HUES48 (cell line): ENCODE measurements at regions not wholly inside any gene's neighbourhood (a gene's known extent, or its start where the extent isn't known, plus 50 kb on each side); places are given as distances from the start of the nearest gene placed in this dataset.

ENCODE experiments used
- H3K27ac ChIP-seq: one replicate; pipeline ENCODE4 v1.7.0; 2013; ENCODE audit warnings: low read depth, low read length, inconsistent platforms
- H3K27me3 ChIP-seq: 2 replicates; pipeline ENCODE4 v1.6.1; 2013; ENCODE audit warnings: mild to moderate bottlenecking, low read length; ENCODE audit not compliant: control insufficient read depth, insufficient read depth
- H3K36me3 ChIP-seq: 2 replicates; pipeline ENCODE4 v1.6.1; 2013; ENCODE audit warnings: low read length; ENCODE audit not compliant: control insufficient read depth, insufficient read depth
- H3K4me1 ChIP-seq: 2 replicates; pipeline ENCODE4 v1.6.1; 2013; ENCODE audit warnings: mild to moderate bottlenecking, low read length; ENCODE audit not compliant: control insufficient read depth, insufficient read depth
- H3K4me3 ChIP-seq: 2 replicates; pipeline ENCODE4 v1.5.1; 2013; ENCODE audit warnings: mild to moderate bottlenecking, low read depth, low read length
- H3K9ac ChIP-seq: 2 replicates; pipeline ENCODE4 v1.6.1; 2013; ENCODE audit warnings: mild to moderate bottlenecking, low read depth, low read length, moderate library complexity
- H3K9me3 ChIP-seq: 2 replicates; pipeline ENCODE4 v1.6.1; 2013; ENCODE audit warnings: low read length; ENCODE audit not compliant: control insufficient read depth, insufficient read depth

- H3K27me3 ChIP-seq = no peaks in the 10 kb centered on the region
- 0 out of 2 replicates have a peak, but pooled peaks cover 6% of the 10 kb centered on the region for H3K4me1 ChIP-seq
- H3K36me3 ChIP-seq = no peaks in the 10 kb centered on the region
- no peak overlapping the region for H3K9ac ChIP-seq
- no peak overlapping the region for H3K27ac ChIP-seq
- H3K4me3 ChIP-seq = no peak overlapping the region
- no peaks in the 10 kb centered on the region for H3K9me3 ChIP-seq
These were observed 353.8 kb downstream of the AACS start for GRCh38 chr12:125418902-125419564.

GRCh38 chr12:125424909-125425308, 359.7 kb downstream of the AACS start:
- Histone ChIP-seq H3K4me3 (no peak overlapping the region), H3K4me1 (0 out of 2 replicates have a peak, but pooled peaks cover 5% of the 10 kb centered on the region), H3K9me3 (no peaks in the 10 kb centered on the region), H3K27me3 (no peaks in the 10 kb centered on the region), H3K9ac (no peak overlapping the region), H3K36me3 (no peaks in the 10 kb centered on the region), H3K27ac (no peak overlapping the region)

GRCh38 chr12:125431516-125431915, 366.3 kb downstream of the AACS start:
- no peaks in the 10 kb centered on the region for H3K9me3 ChIP-seq
- H3K9ac ChIP-seq = no peak overlapping the region
- H3K4me3 ChIP-seq = no peak overlapping the region
- H3K36me3 ChIP-seq = no peaks in the 10 kb centered on the region
- no peaks in the 10 kb centered on the region for H3K27me3 ChIP-seq
- no peaks in the 10 kb centered on the region for H3K4me1 ChIP-seq
- no peak overlapping the region for H3K27ac ChIP-seq

- Histone ChIP-seq H3K4me1 (no peaks in the 10 kb centered on the region), H3K27ac (no peak overlapping the region), H3K27me3 (no peaks in the 10 kb centered on the region), H3K9me3 (no peaks in the 10 kb centered on the region), H3K36me3 (no peaks in the 10 kb centered on the region), H3K4me3 (no peak overlapping the region), H3K9ac (no peak overlapping the region)
These were observed 368.9 kb downstream of the AACS start for GRCh38 chr12:125434131-125434530.

- Histone ChIP-seq H3K27ac (no peak overlapping the region), H3K4me1 (no peaks in the 10 kb centered on the region), H3K36me3 (no peaks in the 10 kb centered on the region), H3K9me3 (no peaks in the 10 kb centered on the region), H3K9ac (no peak overlapping the region), H3K27me3 (no peaks in the 10 kb centered on the region), H3K4me3 (no peak overlapping the region)
These were observed 369.8 kb downstream of the AACS start for GRCh38 chr12:125434936-125435443.

GRCh38 chr12:125435871-125436270, 370.6 kb downstream of the AACS start:
- no peaks in the 10 kb centered on the region for H3K4me1 ChIP-seq
- no peak overlapping the region for H3K27ac ChIP-seq
- H3K9ac ChIP-seq = no peak overlapping the region
- H3K36me3 ChIP-seq = no peaks in the 10 kb centered on the region
- no peaks in the 10 kb centered on the region for H3K27me3 ChIP-seq
- H3K4me3 ChIP-seq = no peak overlapping the region
- H3K9me3 ChIP-seq = no peaks in the 10 kb centered on the region

GRCh38 chr12:125436686-125437085, 371.5 kb downstream of the AACS start:
- no peaks in the 10 kb centered on the region for H3K4me1 ChIP-seq
- H3K4me3 ChIP-seq = no peak overlapping the region
- no peak overlapping the region for H3K9ac ChIP-seq
- H3K36me3 ChIP-seq = no peaks in the 10 kb centered on the region
- H3K27me3 ChIP-seq = no peaks in the 10 kb centered on the region
- H3K27ac ChIP-seq = no peak overlapping the region
- no peaks in the 10 kb centered on the region for H3K9me3 ChIP-seq

GRCh38 chr12:125440399-125440798, 375.2 kb downstream of the AACS start:
- Histone ChIP-seq H3K4me3 (no peak overlapping the region), H3K9ac (no peak overlapping the region), H3K9me3 (no peaks in the 10 kb centered on the region), H3K4me1 (0 out of 2 replicates have a peak, but pooled peaks cover 6% of the 10 kb centered on the region), H3K27me3 (no peaks in the 10 kb centered on the region), H3K36me3 (no peaks in the 10 kb centered on the region), H3K27ac (no peak overlapping the region)

- no peak overlapping the region for H3K9ac ChIP-seq
- H3K9me3 ChIP-seq = no peaks in the 10 kb centered on the region
- 0 out of 2 replicates have a peak, but pooled peaks cover 6% of the 10 kb centered on the region for H3K4me1 ChIP-seq
- H3K27me3 ChIP-seq = no peaks in the 10 kb centered on the region
- no peak overlapping the region for H3K4me3 ChIP-seq
- no peak overlapping the region for H3K27ac ChIP-seq
- no peaks in the 10 kb centered on the region for H3K36me3 ChIP-seq
These were observed 378.1 kb downstream of the AACS start for GRCh38 chr12:125443341-125443740.

GRCh38 chr12:125451408-125451807, 386.2 kb downstream of the AACS start:
- no peaks in the 10 kb centered on the region for H3K36me3 ChIP-seq

GRCh38 chr12:125453751-125454150, 388.5 kb downstream of the AACS start:
- Histone ChIP-seq H3K4me1 (peaks cover 3% of the 10 kb centered on the region; the same call in 1 of the 2 replicates), H3K4me3 (no peak overlapping the region), H3K36me3 (no peaks in the 10 kb centered on the region), H3K27me3 (no peaks in the 10 kb centered on the region), H3K27ac (no peak overlapping the region), H3K9ac (no peak overlapping the region), H3K9me3 (no peaks in the 10 kb centered on the region)

More at GRCh38 chr12:125451408-125451807, 386.2 kb downstream of the AACS start:
- H3K27ac ChIP-seq = no peak overlapping the region
- no peaks in the 10 kb centered on the region for H3K9me3 ChIP-seq
- H3K4me1 ChIP-seq = peaks cover 3% of the 10 kb centered on the region; the same call in 1 of the 2 replicates
- H3K9ac ChIP-seq = no peak overlapping the region
- no peak overlapping the region for H3K4me3 ChIP-seq
- no peaks in the 10 kb centered on the region for H3K27me3 ChIP-seq
